SK-N-SH (cell line): ENCODE measurements at regions not wholly inside any gene's neighbourhood (a gene's known extent, or its start where the extent isn't known, plus 50 kb on each side); places are given as distances from the start of the nearest gene placed in this dataset.

ENCODE experiments used
- CTCF ChIA-PET: fragments of 300-600, 350-600 bp; formaldehyde crosslinking; extraction: SDS; loops from one replicate; lab custom pipeline; 2021; lab: Yijun Ruan, JAX
- POLR2A ChIA-PET: fragments of 350-600 bp; sonication (Branson Sonifier 250); formaldehyde crosslinking; extraction: SDS; loops from one replicate; lab custom pipeline; 2020; ENCODE audit warnings: antibody characterized with exemption, inconsistent platforms; lab: Yijun Ruan, JAX
- DNase-seq: peaks from one replicate; pipeline ENCODE4 v3.0.0; 2012
- H2AFZ ChIP-seq: fragments of 200-600 bp; sonication (generic); 2 replicates; pipeline ENCODE4 v1.8.1; 2016; ENCODE audit warnings: antibody characterized with exemption, mild to moderate bottlenecking, low read depth
- H3F3A ChIP-seq: fragments of 200-600 bp; sonication (generic); replicated peaks from 2 replicates; pipeline ENCODE3; 2016; ENCODE audit warnings: antibody characterized with exemption, mild to moderate bottlenecking; ENCODE audit not compliant: insufficient read depth
- H3K27ac ChIP-seq, 2 experiments: fragments of 200-500 bp in 1 of 2; fragments of 200-600 bp in 1 of 2; sonication (Bioruptor generic) in 1 of 2; sonication (generic), shearing (Covaris generic) in 1 of 2; 2 replicates each; pipeline versions ENCODE4 v1.5.1 to v1.6.1; 2014 to 2016; ENCODE audit warnings: low read depth in 2 of 2, inconsistent platforms in 1 of 2, low read length in 1 of 2, mild to moderate bottlenecking in 1 of 2, mixed read lengths in 1 of 2
- H3K27me3 ChIP-seq: fragments of 200-600 bp; sonication (generic), shearing (Covaris generic); 2 replicates; pipeline ENCODE4 v1.6.1; 2016; ENCODE audit warnings: mixed run types; ENCODE audit not compliant: insufficient read depth
- H3K36me3 ChIP-seq, 2 experiments: fragments of 200-500 bp in 1 of 2; fragments of 200-600 bp in 1 of 2; sonication (Bioruptor generic) in 1 of 2; sonication (generic) in 1 of 2; replicated peaks in 1 of 2; 2 replicates each; pipeline versions ENCODE3 to v1.5.1; 2014 to 2016; ENCODE audit warnings: low read length in 1 of 2, mild to moderate bottlenecking in 1 of 2; ENCODE audit not compliant: insufficient read depth in 2 of 2, control insufficient read depth in 1 of 2
- H3K4me1 ChIP-seq, 2 experiments: fragments of 200-500 bp in 1 of 2; fragments of 200-600 bp in 1 of 2; sonication (Bioruptor generic) in 1 of 2; sonication (generic), shearing (Covaris generic) in 1 of 2; 2 replicates each; pipeline versions ENCODE4 v1.5.1 to v1.6.1; 2014 to 2016; ENCODE audit warnings: low read depth in 1 of 2, low read length in 1 of 2, mixed run types in 1 of 2; ENCODE audit not compliant: insufficient read depth in 2 of 2, control insufficient read depth in 1 of 2
- H3K4me2 ChIP-seq: fragments of 200-600 bp; sonication (generic), shearing (Covaris generic); 2 replicates; pipeline ENCODE4 v1.6.1; 2017; ENCODE audit warnings: mixed run types
- H3K4me3 ChIP-seq, 2 experiments: fragments of 200-500 bp in 1 of 2; fragments of 200-600 bp in 1 of 2; sonication (Bioruptor generic) in 1 of 2; sonication (generic), shearing (Covaris generic) in 1 of 2; 2 replicates each; pipeline versions ENCODE4 v1.5.1 to v1.8.1; 2014 to 2016; ENCODE audit warnings: low read depth in 2 of 2, inconsistent platforms in 1 of 2, low read length in 1 of 2, mild to moderate bottlenecking in 1 of 2, mixed read lengths in 1 of 2, moderate library complexity in 1 of 2
- H3K79me2 ChIP-seq: fragments of 200-600 bp; sonication (generic); 2 replicates; pipeline ENCODE4 v1.8.1; 2017; ENCODE audit warnings: mild to moderate bottlenecking; ENCODE audit not compliant: insufficient read depth
- H3K9ac ChIP-seq: fragments of 200-600 bp; sonication (generic); 2 replicates; pipeline ENCODE4 v1.6.1; 2017; ENCODE audit warnings: mixed run types
- H3K9me2 ChIP-seq: fragments of 200-600 bp; sonication (generic); 2 replicates; pipeline ENCODE4 v1.6.1; 2017; ENCODE audit warnings: mixed run types
- H3K9me3 ChIP-seq: fragments of 200-600 bp; sonication (generic); 2 replicates; pipeline ENCODE4 v1.6.1; 2017; ENCODE audit warnings: mixed run types, mild to moderate bottlenecking, moderate library complexity
- H4K20me1 ChIP-seq: fragments of 200-600 bp; sonication (generic); 2 replicates; pipeline ENCODE4 v1.6.1; 2017; ENCODE audit warnings: mild to moderate bottlenecking, mixed run types; ENCODE audit not compliant: insufficient read depth
- EZH2phosphoT487 ChIP-seq: fragments of 200-600 bp; sonication (generic); IDR thresholded peaks from 2 replicates; pipeline ENCODE4 v1.6.1; 2017; ENCODE audit warnings: low read depth, mixed run types, mild to moderate bottlenecking, antibody characterized with exemption, moderate library complexity, borderline replicate concordance
- FOSL2 ChIP-seq: IDR thresholded peaks from 2 replicates; pipeline ENCODE4 v1.4.0; 2012; ENCODE audit warnings: low read depth, mild to moderate bottlenecking, moderate library complexity, borderline replicate concordance
- MEF2A ChIP-seq: IDR thresholded peaks from 2 replicates; pipeline ENCODE4 v1.4.0; 2012; ENCODE audit warnings: low read depth, borderline replicate concordance
- MXI1 ChIP-seq: IDR thresholded peaks from 2 replicates; pipeline ENCODE4 v1.6.1; 2012; ENCODE audit warnings: mild to moderate bottlenecking, low read depth, low read length, improper control_type of control experiment
- NRF1 ChIP-seq: IDR thresholded peaks from 2 replicates; pipeline ENCODE4 v1.6.1; 2012; ENCODE audit warnings: low read depth, mild to moderate bottlenecking, low read length
- RAD21 ChIP-seq: IDR thresholded peaks from 2 replicates; pipeline ENCODE4 v1.6.1; 2012; ENCODE audit warnings: mild to moderate bottlenecking, low read length
- SIN3A ChIP-seq: IDR thresholded peaks from 2 replicates; pipeline ENCODE4 v1.6.1; 2012; ENCODE audit warnings: low read depth, mild to moderate bottlenecking, low read length, moderate library complexity, borderline replicate concordance
- SMC3 ChIP-seq: IDR thresholded peaks from 2 replicates; pipeline ENCODE4 v1.6.1; 2012; ENCODE audit warnings: low read depth, low read length, improper control_type of control experiment
- TCF12 ChIP-seq: IDR thresholded peaks from 2 replicates; pipeline ENCODE4 v1.4.0; 2012
- TEAD4 ChIP-seq: IDR thresholded peaks from 2 replicates; pipeline ENCODE4 v1.4.0; 2012; ENCODE audit warnings: mild to moderate bottlenecking, borderline replicate concordance; ENCODE audit not compliant: insufficient read depth
- YY1 ChIP-seq: IDR thresholded peaks from 2 replicates; pipeline ENCODE4 v1.4.0; 2012; ENCODE audit warnings: low read depth, mild to moderate bottlenecking
- WGBS: methylation state at CpG from one replicate; pipeline ENCODE4 v1.1.6; 2017; ENCODE audit warnings: low lambda C conversion rate; 5-methylcytosine and 5-hydroxymethylcytosine counted together
- TF ChIP-seq, protein P1 (sequence below): IDR thresholded peaks from 2 replicates; pipeline ENCODE4 v1.4.0; 2012; ENCODE audit warnings: low read depth
- TF ChIP-seq, protein P2 (sequence below): fragments of 150-350 bp; IDR thresholded peaks from 2 replicates; pipeline ENCODE4 v1.6.1; 2017; ENCODE audit warnings: antibody characterized with exemption, low read length, low read depth, borderline replicate concordance
- TF ChIP-seq, protein P3 (sequence below): IDR thresholded peaks from 2 replicates; pipeline ENCODE4 v1.6.1; 2012; ENCODE audit warnings: mild to moderate bottlenecking, low read depth, low read length, moderate library complexity
- TF ChIP-seq, protein P4 (sequence below): IDR thresholded peaks from 2 replicates; pipeline ENCODE4 v1.4.0; 2012; ENCODE audit warnings: low read depth, borderline replicate concordance

DNA sequence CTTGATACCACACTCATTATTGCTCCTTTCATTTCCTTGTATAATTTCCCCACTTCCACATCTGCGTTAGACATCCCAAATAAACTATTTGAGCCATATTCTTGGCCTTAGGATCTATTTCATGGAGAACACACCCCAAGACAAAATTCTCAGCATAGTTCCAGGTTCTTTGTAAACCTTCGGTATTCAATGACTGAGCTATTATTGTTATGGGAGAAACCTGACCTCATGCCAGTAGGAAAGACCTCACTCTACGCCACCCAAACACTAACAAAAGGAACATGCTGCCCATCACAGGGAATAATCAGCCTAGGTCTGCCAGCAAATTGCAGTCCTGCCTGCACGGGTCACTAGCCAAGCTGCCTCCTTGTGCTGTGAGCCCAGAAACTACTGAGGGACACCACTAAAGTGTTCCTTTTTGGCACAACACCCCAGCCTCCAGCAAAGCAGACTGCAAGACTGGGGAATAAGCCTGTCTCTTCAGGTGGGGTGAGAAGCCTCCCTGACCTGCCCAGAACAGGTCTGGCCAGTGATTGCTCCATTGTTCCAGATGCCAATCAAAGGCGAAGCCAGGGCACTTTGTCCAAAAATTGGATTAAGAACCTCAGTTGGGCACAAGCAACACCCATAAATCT lies 371.8 kb downstream of the MAFB start:
- ChIA-PET POLR2A (no interaction called here), CTCF (interaction anchor here (0.7 kb wide), 1 partner anchor 1416 kb away, joined by 3 read pairs; no protein-coding TSS in a partner anchor)
- Histone ChIP-seq H3K27me3 (no peaks in the 10 kb centered on the region), H3K36me3 (no peaks in the 10 kb centered on the region), H4K20me1 (no peaks in the 10 kb centered on the region), H3K9ac (no peak overlapping the region), H3K9me3 (no peaks in the 10 kb centered on the region), H3K9me2 (no peaks in the 10 kb centered on the region), H3K4me2 (no peak overlapping the region), H2AFZ (no peak overlapping the region), H3F3A (no peaks in the 10 kb centered on the region), H3K27ac (no peak overlapping the region), H3K4me3 (no peak overlapping the region), H3K79me2 (no peaks in the 10 kb centered on the region), H3K4me1 (no peaks in the 10 kb centered on the region; a peak in 1 of 4 replicates)
- no peak for DNase-seq
- no peak for TF ChIP-seq NRF1
- TF ChIP-seq, protein P1, sequence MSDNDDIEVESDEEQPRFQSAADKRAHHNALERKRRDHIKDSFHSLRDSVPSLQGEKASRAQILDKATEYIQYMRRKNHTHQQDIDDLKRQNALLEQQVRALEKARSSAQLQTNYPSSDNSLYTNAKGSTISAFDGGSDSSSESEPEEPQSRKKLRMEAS, result no peak
- WGBS, result 28% methylated on average over 4 of the region's 5 CpGs

DNA sequence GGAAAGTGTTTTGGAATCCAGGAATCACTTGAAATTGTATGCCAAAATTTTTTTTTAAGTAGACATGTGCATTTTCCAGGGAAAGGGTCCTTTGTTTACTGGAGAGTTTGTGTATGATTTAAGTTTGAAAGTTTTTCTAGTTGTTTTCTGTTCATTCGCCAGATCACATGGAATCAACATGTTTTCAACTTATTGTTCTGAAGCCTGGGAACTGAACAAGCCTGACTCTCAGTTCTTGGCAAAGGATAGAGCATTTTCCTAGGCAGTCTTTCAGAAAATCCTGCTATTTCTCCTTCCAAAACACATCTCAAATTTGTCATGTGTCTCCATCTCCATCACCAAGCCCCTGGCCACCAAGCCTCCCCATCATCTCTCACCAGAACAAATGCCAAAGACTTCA lies 374.8 kb downstream of the MAFB start:
- no peak for TF ChIP-seq SMC3
- no peak for TF ChIP-seq SIN3A
- no peak for TF ChIP-seq MEF2A
- TF ChIP-seq, protein P2, sequence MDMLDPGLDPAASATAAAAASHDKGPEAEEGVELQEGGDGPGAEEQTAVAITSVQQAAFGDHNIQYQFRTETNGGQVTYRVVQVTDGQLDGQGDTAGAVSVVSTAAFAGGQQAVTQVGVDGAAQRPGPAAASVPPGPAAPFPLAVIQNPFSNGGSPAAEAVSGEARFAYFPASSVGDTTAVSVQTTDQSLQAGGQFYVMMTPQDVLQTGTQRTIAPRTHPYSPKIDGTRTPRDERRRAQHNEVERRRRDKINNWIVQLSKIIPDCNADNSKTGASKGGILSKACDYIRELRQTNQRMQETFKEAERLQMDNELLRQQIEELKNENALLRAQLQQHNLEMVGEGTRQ, result no peak
- 8% methylated on average over 1 of the region's 1 CpG for WGBS

DNA sequence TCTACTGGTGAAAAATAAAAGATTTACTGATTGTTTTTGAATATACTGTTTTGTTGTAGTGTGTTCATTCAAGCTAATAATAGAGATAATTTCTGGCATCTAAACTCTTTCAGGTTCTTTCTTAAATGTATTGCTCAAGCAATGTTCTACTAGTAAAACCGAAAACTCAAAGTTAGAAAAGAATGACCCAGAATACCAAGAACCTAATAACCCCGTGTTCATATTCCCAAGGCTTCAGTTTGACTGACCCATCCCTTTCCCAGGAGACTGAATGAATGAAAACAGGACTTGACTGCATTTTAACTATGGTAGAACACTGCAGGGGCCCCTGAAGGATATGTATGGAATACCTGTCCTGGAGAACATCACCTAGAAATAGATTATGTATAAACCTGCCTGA lies 375.3 kb downstream of the MAFB start:
- Histone ChIP-seq H3F3A (no peaks in the 10 kb centered on the region), H3K27ac (no peak overlapping the region), H3K36me3 (no peaks in the 10 kb centered on the region), H3K27me3 (no peaks in the 10 kb centered on the region), H3K79me2 (no peaks in the 10 kb centered on the region), H3K4me3 (no peak overlapping the region), H3K9ac (no peak overlapping the region), H3K4me2 (no peak overlapping the region), H4K20me1 (no peaks in the 10 kb centered on the region), H3K9me3 (no peaks in the 10 kb centered on the region), H2AFZ (no peak overlapping the region), H3K4me1 (no peaks in the 10 kb centered on the region; a peak in 1 of 4 replicates), H3K9me2 (no peaks in the 10 kb centered on the region)
- DNase-seq, result no peak
- 14% methylated on average over 2 of the region's 2 CpGs for WGBS
- POLR2A ChIA-PET, result no interaction called here
- CTCF ChIA-PET, result no interaction called here
- TF ChIP-seq TCF12, result no peak
- TF ChIP-seq, protein P3, sequence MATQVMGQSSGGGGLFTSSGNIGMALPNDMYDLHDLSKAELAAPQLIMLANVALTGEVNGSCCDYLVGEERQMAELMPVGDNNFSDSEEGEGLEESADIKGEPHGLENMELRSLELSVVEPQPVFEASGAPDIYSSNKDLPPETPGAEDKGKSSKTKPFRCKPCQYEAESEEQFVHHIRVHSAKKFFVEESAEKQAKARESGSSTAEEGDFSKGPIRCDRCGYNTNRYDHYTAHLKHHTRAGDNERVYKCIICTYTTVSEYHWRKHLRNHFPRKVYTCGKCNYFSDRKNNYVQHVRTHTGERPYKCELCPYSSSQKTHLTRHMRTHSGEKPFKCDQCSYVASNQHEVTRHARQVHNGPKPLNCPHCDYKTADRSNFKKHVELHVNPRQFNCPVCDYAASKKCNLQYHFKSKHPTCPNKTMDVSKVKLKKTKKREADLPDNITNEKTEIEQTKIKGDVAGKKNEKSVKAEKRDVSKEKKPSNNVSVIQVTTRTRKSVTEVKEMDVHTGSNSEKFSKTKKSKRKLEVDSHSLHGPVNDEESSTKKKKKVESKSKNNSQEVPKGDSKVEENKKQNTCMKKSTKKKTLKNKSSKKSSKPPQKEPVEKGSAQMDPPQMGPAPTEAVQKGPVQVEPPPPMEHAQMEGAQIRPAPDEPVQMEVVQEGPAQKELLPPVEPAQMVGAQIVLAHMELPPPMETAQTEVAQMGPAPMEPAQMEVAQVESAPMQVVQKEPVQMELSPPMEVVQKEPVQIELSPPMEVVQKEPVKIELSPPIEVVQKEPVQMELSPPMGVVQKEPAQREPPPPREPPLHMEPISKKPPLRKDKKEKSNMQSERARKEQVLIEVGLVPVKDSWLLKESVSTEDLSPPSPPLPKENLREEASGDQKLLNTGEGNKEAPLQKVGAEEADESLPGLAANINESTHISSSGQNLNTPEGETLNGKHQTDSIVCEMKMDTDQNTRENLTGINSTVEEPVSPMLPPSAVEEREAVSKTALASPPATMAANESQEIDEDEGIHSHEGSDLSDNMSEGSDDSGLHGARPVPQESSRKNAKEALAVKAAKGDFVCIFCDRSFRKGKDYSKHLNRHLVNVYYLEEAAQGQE, result no peak
- TF ChIP-seq YY1, result no peak
- TF ChIP-seq MXI1, result no peak
- TF ChIP-seq FOSL2, result no peak
- no peak for TF ChIP-seq RAD21
- no peak for TF ChIP-seq MEF2A
- TF ChIP-seq TEAD4, result no peak
- TF ChIP-seq, protein P4, sequence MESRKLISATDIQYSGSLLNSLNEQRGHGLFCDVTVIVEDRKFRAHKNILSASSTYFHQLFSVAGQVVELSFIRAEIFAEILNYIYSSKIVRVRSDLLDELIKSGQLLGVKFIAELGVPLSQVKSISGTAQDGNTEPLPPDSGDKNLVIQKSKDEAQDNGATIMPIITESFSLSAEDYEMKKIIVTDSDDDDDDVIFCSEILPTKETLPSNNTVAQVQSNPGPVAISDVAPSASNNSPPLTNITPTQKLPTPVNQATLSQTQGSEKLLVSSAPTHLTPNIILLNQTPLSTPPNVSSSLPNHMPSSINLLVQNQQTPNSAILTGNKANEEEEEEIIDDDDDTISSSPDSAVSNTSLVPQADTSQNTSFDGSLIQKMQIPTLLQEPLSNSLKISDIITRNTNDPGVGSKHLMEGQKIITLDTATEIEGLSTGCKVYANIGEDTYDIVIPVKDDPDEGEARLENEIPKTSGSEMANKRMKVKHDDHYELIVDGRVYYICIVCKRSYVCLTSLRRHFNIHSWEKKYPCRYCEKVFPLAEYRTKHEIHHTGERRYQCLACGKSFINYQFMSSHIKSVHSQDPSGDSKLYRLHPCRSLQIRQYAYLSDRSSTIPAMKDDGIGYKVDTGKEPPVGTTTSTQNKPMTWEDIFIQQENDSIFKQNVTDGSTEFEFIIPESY, result no peak
- TF ChIP-seq NRF1, result no peak
- no peak for TF ChIP-seq EZH2phosphoT487

More for the DNA sequence above, 374.8 kb downstream of the MAFB start:
- Histone ChIP-seq H3F3A (no peaks in the 10 kb centered on the region), H3K4me2 (no peak overlapping the region), H3K36me3 (no peaks in the 10 kb centered on the region), H4K20me1 (no peaks in the 10 kb centered on the region), H3K4me3 (no peak overlapping the region), H3K9me3 (no peaks in the 10 kb centered on the region), H3K27ac (no peak overlapping the region), H3K4me1 (no peaks in the 10 kb centered on the region; a peak in 1 of 4 replicates), H3K79me2 (no peaks in the 10 kb centered on the region), H3K9me2 (no peaks in the 10 kb centered on the region), H2AFZ (no peak overlapping the region), H3K27me3 (no peaks in the 10 kb centered on the region), H3K9ac (no peak overlapping the region)
- no peak for DNase-seq
- ChIA-PET CTCF (no interaction called here), POLR2A (no interaction called here)
